HG03378 (cell line): ENCODE measurements at regions not wholly inside any gene's neighbourhood (a gene's known extent, or its start where the extent isn't known, plus 50 kb on each side); places are given as distances from the start of the nearest gene placed in this dataset.
A peak's percentile ranks its signal among the peaks of the same experiment; 100 is the strongest.
"Not testable (repeated sequence)": the region's sequence is repeated elsewhere in the genome, so short reads cannot be mapped to it uniquely, and the experiment has no call there.

ENCODE experiments used
- ATAC-seq: cut with Tn5 transposase; IDR thresholded peaks from one replicate; pipeline ENCODE4 v1.9.1; 2021; ENCODE audit warnings: mild to moderate bottlenecking, moderate library complexity; ENCODE audit not compliant: unreplicated experiment

DNA sequence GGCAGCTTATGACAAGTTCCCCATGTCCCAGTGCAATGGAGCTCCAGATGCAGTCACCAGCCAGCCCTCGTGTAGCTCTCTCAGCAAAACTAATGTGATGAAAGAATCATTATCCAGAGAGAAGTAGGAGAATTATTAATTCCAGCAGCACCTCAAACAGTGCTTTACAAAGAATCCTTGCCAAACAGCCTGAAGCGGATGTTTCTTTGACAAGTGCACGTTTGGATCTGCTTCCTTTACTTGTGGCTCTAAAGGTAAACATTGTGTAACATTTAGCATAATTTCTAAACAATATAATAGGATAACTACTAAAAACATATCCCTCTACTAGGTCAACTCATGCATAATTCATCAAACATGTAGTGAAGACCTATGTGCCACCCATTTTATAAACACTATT, 197.0 kb downstream of the FAM181B start:
- no peak for ATAC-seq

DNA sequence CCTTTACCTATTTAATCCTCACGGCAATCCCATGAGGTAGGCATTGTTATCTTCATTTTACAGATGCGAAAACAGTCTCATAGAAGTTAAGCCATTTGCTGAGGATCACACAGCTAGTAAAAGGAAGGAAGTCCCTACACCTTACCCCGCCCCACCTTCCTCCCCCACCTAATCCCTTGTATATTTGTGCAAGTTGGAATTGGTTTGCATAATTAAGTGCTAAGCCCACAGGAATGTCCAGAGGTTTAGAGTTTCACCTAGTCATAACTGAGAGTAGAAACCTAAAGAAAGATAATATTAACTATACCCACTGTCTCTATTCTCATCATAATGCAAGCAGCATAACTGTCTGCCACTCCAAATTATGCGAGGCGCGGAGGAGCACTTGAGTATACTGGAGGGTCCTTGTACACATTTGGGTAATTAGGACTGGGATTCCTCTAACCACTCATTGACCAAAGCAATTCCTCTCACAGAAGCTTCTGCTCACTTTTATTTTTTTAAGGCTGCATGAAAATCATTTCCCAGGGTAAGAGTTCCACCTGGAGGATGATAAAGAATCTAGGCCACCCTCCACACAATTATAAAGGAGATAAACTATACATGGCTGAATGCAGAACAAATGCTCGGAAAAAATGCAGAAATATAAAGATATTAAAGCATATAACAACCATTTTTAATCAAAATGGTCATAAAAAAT, 199.9 kb downstream of the FAM181B start:
- no peak for ATAC-seq

DNA sequence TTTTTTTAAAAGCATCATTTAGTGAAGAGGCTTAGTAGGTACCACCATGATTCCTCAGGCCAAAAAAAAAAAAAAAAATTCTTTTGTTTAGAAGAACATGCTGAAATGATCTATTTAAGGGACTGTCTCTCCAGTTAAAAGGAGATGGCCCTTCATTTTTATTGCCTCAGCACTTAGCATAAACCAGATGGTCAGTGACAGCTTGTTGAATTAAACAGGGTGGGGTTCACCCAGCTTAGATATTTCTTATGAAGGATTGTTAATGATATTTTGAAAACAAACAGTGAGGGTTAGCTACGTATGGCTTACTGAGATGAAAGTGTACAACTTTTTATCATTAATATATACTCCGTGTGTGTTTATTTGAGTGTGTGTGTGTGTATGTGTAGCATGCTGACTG, 203.7 kb downstream of the FAM181B start:
- ATAC-seq = no peak

DNA sequence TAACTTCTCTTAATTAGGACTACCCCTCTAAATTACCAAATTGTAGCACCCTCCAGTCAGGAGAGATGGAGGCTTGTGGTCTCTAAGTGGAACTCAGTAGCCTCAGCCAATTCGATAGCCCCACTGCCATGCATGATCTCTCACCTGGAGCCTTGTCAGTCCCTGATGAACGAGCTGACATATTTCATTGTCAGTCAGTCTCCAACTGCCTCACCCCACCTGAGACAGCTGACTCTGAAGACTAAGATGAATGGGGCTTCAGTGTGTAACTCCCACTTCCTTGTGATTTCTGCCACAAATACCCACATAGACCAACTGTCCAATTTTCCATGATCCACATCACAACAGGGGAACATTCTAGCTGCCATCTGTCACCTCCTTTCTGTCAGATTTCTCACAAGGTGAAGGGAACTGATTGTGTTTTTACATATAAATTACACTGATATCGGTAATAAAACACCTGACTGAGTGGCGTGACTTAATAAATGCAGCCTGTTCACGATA, 206.5 kb downstream of the FAM181B start:
- no peak for ATAC-seq

DNA sequence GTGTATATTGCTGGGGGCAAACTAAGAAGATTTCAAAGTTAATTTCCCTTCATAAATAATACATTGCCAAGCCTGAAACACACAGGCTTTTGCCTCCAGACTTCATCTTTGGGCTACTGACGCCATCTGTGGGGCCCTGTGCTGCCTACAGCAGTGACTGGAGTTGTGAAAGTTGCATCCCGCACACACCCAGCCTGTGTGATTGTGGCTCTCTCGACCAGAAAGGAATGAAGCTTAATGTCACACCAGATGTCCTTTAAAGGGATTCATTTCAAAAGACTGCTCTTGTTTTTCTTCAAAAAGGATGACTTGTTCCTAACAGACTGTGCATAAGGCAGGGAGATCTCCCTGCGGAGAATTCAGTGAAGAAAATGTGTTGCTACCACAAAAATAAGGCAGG, 210.5 kb downstream of the FAM181B start:
- ATAC-seq = no peak

DNA sequence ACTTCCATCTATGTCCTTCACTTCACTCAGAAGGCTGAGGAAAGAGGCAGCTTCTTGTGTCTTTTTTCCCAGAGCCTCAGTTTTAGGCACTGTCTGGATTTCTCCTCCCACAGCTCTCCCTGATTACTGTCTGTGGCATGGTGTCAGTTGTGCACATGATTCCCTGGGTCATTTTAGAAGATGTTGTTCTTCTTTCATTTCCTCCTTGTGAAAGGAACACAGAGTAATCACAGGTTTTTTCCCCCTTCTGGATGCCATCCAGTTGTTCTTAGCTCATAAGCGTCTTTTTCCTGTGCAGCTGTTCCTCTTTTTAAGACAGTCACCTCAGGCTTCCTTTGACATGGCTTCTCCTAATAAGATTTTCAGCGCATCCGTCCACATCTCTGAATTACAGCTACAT, 212.2 kb downstream of the FAM181B start:
- ATAC-seq = no peak

DNA sequence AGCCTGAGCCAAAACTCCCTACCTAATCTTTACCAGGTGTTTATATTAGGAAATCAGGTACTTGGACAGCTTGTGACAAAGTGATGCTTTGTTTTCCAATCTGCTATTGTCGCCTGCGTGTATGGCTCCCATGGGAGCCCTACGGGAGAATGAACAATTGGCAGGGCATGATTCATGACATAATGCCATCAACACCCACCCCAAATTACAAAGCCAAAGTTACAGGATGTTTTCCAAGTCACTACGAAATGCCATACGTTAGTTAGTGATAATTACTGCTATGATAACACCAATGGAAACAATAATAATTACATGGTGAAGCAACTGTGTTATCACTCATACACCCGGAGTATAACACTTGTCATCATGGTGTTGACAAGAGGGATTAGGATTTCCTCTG, 226.4 kb downstream of the FAM181B start:
- no peak for ATAC-seq

DNA sequence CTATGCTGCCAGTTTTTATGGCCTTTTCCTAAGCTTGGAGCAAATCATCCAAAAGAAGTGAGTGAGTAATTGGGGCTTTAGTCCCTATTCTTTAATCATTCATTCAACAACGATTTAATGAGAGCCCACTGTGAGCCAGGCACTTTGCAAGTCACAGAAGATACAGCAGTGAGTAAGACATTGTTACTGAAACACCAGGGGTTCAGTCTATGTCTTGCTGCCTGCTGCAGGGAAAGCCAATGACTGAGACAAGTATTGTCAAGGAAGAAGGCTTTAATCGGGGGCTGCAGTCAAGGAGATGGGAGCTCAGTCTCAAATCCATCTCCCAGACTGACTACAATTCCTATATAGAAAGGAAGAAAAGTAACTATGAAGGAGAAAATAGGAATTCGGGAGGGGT, 228.3 kb downstream of the FAM181B start:
- no peak for ATAC-seq

DNA sequence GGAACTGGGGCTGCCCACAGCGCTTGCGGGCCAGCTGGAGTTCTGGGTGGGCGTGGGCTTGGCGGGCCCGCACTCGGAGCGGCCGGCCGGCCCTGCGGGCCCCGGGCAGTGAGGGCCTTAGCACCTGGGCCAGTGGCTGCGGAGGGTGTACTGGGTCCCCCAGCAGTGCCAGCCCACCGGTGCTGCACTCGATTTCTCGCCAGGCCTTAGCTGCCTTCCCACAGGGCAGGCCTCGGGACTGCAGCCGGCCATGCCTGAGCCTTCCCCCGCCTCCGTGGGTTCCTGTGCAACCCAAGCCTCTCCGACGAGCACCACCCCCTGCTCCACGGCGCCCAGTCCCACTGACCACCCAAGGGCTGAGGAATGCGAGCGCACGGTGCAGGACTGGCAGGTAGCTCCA, 232.5 kb downstream of the FAM181B start:
- ATAC-seq = not testable (repeated sequence)

DNA sequence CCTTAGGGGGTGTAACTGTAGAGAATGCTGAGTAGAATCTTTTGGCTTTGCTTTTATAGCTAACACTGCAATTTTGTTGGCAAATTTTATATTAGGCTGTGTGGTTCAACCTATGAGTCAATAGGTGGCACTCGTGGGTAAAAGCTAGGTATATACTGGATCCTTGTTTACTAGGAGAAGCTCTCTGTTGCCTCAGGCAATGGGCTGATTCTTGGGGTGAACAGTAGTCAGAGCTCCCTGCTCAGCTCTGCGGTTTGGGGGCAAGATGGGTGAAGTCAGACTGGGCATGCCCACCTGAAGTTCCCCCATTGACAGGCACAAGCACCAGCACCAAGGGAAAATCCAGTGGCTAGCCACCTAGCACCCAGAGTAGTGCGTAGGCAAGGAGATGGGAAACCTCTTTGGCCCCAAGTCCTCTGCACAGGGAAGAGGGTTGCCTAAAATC, 238.7 kb downstream of the FAM181B start:
- ATAC-seq = peak; percentile 80

DNA sequence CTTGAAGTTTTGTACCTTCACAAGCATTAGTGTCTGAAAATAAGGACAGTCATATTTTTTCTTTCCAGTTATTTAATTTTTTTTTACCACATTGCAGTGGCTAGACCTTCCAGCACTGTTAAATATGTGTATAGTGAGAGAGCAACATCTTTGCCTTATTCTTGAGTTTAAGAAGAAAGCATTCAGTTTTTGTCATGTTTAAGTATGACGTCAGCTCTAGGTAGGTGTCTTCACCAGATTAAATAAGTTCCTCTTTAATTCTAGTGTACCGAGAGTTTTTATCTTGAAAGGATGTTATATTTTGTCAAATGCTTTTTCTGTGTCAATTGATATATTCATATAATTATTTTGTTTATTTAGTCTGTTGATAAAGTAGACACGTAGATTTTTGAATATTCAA, 258.8 kb downstream of the FAM181B start:
- no peak for ATAC-seq

DNA sequence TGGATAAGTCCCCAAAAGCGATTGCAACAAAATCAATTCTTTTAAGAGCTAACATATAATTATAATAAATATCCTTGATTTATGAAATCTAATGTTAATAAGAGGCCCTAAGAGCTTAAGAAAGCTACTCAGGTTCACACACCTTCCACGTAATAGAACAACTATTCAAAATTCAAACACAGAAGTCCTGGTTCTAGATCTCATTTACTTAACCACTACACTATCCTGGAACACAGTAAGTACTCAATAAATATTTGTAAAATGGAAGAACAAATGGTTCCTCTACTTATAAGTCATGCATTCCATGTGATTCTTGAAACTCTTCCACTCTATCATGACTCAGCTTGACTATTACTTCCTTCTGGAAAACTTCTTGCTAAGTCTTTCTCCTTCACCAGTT, 268.2 kb downstream of the FAM181B start:
- ATAC-seq = no peak

DNA sequence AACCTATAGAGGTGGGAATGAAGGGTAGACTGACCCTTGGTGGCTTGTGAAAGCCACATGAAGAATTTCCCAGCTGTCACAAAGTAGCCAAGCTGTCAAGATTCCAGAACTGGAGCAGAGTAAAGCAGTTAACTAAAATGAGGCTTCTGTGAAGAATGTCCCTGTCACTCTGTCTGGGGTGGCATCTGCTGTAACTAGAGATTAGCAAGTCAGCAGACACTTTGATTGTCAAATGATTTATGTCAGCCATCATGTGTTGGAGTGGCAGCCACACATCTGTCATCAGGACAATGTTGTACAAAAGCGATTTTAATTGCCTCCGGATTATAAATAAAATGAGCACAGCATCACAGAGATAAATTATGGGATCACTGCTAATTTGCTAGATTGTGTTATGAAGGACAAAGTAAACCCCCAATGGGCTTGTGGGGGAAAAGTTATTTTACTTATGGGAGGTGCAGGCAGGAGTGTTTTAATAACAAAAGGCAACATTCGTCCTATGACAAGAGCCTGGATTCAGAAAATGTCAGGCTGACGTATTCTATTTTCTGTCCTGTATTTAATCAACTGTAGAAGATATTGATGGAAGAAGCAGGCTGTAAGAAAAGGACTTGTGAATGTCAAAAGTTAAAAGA, 270.9 kb downstream of the FAM181B start:
- no peak for ATAC-seq

DNA sequence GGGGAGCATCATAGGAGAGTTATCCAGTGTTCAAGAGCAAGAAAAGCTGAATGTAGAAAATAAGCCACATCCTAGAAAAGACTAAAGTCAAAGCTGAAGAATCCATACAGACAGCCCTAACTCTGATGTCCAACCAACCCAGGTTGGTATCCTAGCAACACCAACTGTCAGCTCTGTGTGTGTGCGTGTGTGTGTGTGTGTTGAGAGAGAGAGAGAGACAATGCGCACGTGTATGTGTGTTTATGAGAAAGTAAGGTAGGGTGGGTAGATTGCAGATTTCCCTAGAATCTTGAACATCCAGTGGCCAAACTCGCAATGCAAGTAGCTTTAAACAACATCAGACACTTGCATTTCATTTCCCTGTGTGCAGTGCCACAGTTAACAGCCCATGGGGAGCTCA, 274.9 kb downstream of the FAM181B start:
- no peak for ATAC-seq

DNA sequence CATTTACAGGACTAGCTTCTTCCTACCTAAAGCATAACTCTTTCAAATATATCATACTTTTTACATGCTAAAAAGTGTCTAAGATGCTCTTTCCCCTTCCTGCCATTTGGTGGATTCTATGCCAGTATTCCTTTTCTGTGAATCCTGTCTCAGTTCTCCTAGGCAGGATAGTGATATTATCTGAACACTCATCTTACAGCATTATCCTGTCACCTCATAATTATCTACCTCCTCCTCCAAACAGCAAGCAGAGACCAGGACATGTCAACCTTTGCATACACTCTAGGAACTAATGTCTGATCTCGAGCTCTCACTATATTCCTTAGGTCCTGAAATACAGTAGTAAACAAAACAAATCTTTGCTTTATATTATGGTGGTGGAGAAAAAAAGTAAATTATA, 275.5 kb downstream of the FAM181B start:
- ATAC-seq = no peak

DNA sequence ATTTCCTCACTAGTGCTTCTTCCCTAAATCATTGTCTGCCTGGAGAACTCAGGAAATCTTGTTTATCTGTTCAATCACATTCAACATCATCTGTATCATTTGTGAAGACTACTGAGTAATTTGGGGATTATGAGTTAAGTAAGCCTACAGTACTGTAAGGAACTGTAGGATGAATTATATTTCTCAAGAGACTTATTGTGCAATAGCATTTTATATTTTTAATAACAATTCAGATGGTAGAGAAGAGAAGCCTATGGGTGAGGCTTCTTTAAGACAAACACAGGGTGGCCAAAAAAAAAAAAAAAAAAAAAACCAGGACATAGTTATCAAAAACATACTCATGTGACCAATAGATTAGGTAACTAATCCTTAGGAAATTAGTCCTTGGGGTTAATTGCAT, 282.7 kb downstream of the FAM181B start:
- no peak for ATAC-seq

DNA sequence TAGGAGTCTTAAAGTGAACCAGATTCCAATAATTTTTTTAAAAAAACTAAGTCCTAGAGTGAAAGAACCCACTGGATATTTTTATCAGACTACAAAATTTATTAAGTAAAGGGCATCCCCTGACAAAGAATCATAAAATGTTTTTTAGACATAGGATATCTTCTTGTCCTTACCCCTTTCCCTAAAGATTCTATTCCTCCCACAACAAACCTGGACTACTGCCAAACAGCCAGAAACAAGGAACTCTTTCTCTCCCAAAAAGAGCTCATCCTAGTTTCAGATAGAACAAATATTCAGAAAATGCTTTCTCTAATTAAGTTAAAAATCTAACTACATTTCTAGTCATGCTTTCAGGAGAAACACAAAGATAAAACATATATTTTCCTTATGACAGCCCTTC, 327.1 kb downstream of the FAM181B start:
- ATAC-seq = no peak

DNA sequence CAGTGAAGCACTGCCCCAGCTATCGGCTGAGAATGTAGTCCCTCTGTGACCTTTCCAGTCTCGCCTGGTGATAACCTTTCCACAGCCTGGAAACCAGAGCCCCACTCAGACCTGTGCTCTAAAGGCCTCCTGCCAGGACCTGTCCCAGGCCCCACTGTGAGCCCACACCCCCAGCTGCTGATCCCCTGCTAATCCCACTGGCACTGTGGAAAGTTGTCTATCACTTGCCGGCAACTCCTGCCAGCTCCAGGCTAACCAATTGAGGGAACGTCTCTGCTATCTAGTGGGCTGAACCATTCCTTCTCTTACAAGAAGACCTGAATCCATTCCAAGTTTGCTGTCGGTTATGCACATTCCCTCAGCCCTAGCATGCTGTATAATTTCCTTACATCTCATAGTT, 328.2 kb downstream of the FAM181B start:
- ATAC-seq = no peak

DNA sequence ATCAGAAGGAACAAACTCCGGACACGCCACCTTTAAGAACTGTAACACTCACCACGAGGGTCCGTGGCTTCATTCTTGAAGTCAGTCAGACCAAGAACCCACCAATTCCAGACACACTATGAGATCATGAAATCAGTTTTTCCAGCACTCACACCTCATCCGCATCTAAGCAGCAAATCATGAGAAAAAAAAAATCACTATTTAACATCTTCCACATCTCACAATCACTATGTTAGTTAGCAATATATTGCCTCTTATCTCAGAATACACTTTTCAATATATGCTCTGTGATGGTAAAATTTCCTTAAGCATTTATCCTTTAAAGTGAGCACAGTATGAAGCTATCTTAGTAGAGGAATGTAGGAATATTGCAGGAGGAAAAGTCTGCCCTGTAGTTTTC, 328.7 kb downstream of the FAM181B start:
- no peak for ATAC-seq

DNA sequence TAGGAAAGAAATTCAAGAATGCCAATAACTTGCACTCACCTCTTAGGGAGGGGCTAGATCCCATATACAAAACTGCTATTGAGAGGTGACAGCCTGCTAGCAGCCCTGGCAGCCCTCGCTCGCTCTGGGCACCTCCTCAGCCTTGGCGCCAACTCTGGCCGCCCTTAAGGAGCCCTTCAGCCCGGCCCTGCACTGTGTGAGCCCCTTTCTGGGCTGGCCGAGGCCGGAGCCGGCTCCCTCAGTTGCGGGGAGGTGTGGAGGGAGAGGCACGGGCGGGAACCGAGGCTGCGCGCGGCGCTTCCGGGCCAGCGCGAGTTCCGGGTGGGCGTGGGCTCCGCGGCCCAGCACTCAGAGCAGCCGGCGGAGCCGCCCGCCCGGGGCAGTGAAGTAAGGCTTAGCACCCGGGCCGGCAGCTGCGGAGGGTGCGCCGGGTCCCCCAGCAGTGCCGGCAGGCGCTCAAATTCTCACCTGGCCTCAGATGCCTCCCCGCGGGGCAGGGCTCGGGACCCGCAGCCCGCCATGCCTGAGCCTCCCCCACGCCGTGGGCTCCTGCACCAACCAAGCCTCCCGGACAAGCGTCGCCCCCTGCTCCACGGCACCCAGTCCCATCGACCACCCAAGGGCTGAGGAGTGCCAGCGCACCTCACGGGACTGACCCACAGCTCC, 329.9 kb downstream of the FAM181B start:
- ATAC-seq = no peak

DNA sequence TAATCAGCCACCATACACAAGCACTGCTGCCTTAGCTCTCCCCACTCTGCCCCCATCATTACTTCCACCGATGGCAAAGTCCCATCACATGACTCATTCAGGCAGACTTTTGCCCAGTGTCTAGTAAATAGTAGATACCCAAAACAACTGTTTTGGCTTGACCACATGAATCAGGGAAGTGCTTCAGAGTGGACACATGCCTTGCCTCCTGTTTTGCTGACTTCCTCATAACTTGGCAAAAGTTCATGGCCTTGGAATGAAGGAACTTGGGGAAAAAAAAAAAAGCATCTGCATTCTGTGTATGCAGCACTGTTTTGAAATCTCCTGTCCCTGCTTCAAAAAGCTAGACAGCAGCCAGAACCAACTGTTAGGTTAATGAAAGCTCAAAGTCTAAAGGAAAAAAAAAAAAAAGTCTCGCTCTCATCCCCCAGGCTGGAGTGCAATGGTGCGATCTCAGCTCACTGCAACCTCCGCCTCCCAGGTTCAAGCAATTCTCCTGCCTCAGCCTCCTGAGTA, 335.3 kb downstream of the FAM181B start:
- ATAC-seq = no peak

DNA sequence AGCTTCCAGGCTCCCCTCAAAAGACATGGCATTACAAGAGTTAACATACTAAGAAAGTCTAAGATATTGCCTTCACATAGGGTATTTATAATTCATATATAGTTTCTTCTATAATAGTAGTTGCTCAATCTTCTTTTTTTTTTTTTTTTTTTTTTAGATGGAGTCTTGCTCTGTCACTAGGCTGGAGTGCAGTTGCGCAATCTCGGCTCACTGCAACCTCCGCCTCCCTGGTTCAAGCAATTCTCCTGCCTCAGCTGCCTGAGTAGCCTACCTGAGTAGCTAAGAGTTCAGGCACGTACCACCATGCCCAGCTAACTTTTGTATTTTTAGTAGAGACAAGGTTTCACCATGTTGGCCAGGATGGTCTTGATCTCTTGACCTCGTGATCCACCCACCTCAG, 337.0 kb downstream of the FAM181B start:
- not testable (repeated sequence) for ATAC-seq
